PC-3 (cell line): ENCODE measurements at regions not wholly inside any gene's neighbourhood (a gene's known extent, or its start where the extent isn't known, plus 50 kb on each side); places are given as distances from the start of the nearest gene placed in this dataset.

ENCODE experiments used
- CTCF ChIP-seq: fragments of 300-600 bp; sonication (generic); conservative IDR thresholded peaks from 2 replicates; pipeline ENCODE4 v1.5.1; 2017; ENCODE audit warnings: antibody characterized with exemption, low read depth, mild to moderate bottlenecking, low read length
- EZH2 ChIP-seq: fragments of 300-600 bp; sonication (generic); IDR thresholded peaks from one replicate; pipeline ENCODE4 v1.6.1; 2017; ENCODE audit warnings: antibody characterized with exemption, mild to moderate bottlenecking, low read length; ENCODE audit not compliant: unreplicated experiment
- EZH2phosphoT487 ChIP-seq: fragments of 300-600 bp; sonication (generic); IDR thresholded peaks from 2 replicates; pipeline ENCODE4 v1.6.1; 2018; ENCODE audit warnings: mild to moderate bottlenecking, antibody characterized with exemption, low read length, borderline replicate concordance

GRCh38 chr7:47653550-47654411 lies 71.9 kb upstream of the TNS3 start:
- TF ChIP-seq EZH2 (no peak), CTCF (no peak), EZH2phosphoT487 (no peak)
